GM12891 (cell line): ENCODE measurements at regions not wholly inside any gene's neighbourhood (a gene's known extent, or its start where the extent isn't known, plus 50 kb on each side); places are given as distances from the start of the nearest gene placed in this dataset.

ENCODE experiments used
- POLR2A ChIP-seq: IDR thresholded peaks from 2 replicates; pipeline ENCODE4 v1.6.1; 2011; ENCODE audit warnings: low read depth, low read length, control low read depth
- POLR2AphosphoS5 ChIP-seq: IDR thresholded peaks from 2 replicates; pipeline ENCODE4 v1.6.1; 2011; ENCODE audit warnings: low read depth, low read length, control low read depth
- POU2F2 ChIP-seq: IDR thresholded peaks from 2 replicates; pipeline ENCODE4 v1.6.1; 2011; ENCODE audit warnings: low read depth, mild to moderate bottlenecking, control low read depth, low read length, moderate library complexity

DNA sequence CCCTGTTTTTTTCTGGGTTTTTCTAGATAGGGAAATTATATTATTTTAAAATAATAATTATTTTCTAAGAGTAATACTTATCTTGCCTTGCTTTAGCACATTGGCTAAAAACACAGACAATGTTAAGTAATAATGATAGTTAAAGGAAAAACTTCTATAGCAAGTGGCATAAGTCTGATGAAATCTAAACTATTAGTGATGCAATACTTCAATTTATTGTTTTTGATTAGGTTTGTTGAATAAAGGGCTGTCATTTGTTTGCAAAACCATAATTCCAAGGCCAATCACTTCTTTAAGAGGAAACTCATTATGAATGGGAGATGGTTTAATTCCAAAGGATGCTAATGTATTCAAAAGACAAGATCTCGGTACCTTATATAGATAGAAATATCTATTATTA, 293.8 kb upstream of the FBXL7 start:
- TF ChIP-seq POLR2A (no peak), POU2F2 (no peak), POLR2AphosphoS5 (no peak)
